IMR-90 (cell line): ENCODE measurements at regions not wholly inside any gene's neighbourhood (a gene's known extent, or its start where the extent isn't known, plus 50 kb on each side); places are given as distances from the start of the nearest gene placed in this dataset.

Experiments
- ATAC-seq: fragments of 200-7000 bp; cut with Tn5 transposase; 2 replicates; pipeline ENCODE4 v1.9.1; 2020; ENCODE audit warnings: low read depth, mild to moderate bottlenecking, moderate library complexity
- BruUV-seq: library from RNA; stranded (reverse); fragments of 400-500 nt; replicated peaks from 2 replicates; lab custom pipeline; 2021; lab: Mats Ljungman, UMichigan
- CTCF ChIA-PET: fragments of 300-600 bp; formaldehyde crosslinking; extraction: SDS; loops from one replicate; lab custom pipeline; 2021; ENCODE audit warnings: antibody characterized with exemption; lab: Yijun Ruan, JAX
- POLR2A ChIA-PET: fragments of 300-600 bp; sonication (Branson Sonifier 250); formaldehyde crosslinking; loops from one replicate; lab custom pipeline; 2022; ENCODE audit warnings: antibody characterized with exemption; ENCODE audit not compliant: unreplicated experiment; lab: Charles Lee
- DNase-seq: peaks from one replicate; pipeline ENCODE4 v3.0.0; 2013
- H2AFZ ChIP-seq: replicated peaks from 2 replicates; pipeline ENCODE3; 2013; ENCODE audit warnings: low read length, mild to moderate bottlenecking; ENCODE audit not compliant: poor library complexity
- H2AK5ac ChIP-seq: 2 replicates; pipeline ENCODE4 v1.6.1; 2013; ENCODE audit warnings: low read depth, low read length, inconsistent platforms
- H2AK9ac ChIP-seq: replicated peaks from 2 replicates; pipeline ENCODE3; 2013; ENCODE audit warnings: mild to moderate bottlenecking, low read depth, low read length, moderate library complexity; ENCODE audit not compliant: poor library complexity
- H2BK120ac ChIP-seq: 2 replicates; pipeline ENCODE4 v1.6.1; 2013; ENCODE audit warnings: low read depth, low read length, inconsistent platforms
- H2BK15ac ChIP-seq: 3 replicates; pipeline ENCODE4 v1.6.1; 2013; ENCODE audit warnings: low read depth, low read length, inconsistent platforms
- H2BK20ac ChIP-seq: 2 replicates; pipeline ENCODE4 v1.6.1; 2013; ENCODE audit warnings: low read depth, mild to moderate bottlenecking, inconsistent platforms, low read length, moderate library complexity
- H2BK5ac ChIP-seq: 2 replicates; pipeline ENCODE4 v1.6.1; 2013; ENCODE audit warnings: mild to moderate bottlenecking, low read depth, low read length, inconsistent platforms; ENCODE audit not compliant: poor library complexity, severe bottlenecking
- H3K14ac ChIP-seq: replicated peaks from 2 replicates; pipeline ENCODE4 v1.6.1; 2013; ENCODE audit warnings: low read depth, low read length, inconsistent platforms
- H3K18ac ChIP-seq: 2 replicates; pipeline ENCODE4 v1.6.1; 2013; ENCODE audit warnings: low read depth, low read length, control low read depth
- H3K23ac ChIP-seq: 2 replicates; pipeline ENCODE4 v1.6.1; 2013; ENCODE audit warnings: low read depth, low read length, inconsistent platforms
- H3K27ac ChIP-seq: 2 replicates; pipeline ENCODE4 v1.5.1; 2013; ENCODE audit warnings: mild to moderate bottlenecking, control low read depth, low read length; ENCODE audit not compliant: insufficient read depth
- H3K27me3 ChIP-seq: 2 replicates; pipeline ENCODE4 v1.6.1; 2013; ENCODE audit warnings: low read length; ENCODE audit not compliant: control insufficient read depth, insufficient read depth
- H3K36me3 ChIP-seq: 2 replicates; pipeline ENCODE4 v1.6.1; 2013; ENCODE audit warnings: low read length, mixed read lengths; ENCODE audit not compliant: control insufficient read depth, insufficient read depth
- H3K4ac ChIP-seq: 2 replicates; pipeline ENCODE4 v1.6.1; 2013; ENCODE audit warnings: low read depth, low read length, inconsistent platforms
- H3K4me1 ChIP-seq: 2 replicates; pipeline ENCODE4 v1.6.1; 2013; ENCODE audit warnings: low read length, mixed read lengths; ENCODE audit not compliant: control insufficient read depth, insufficient read depth
- H3K4me2 ChIP-seq: 2 replicates; pipeline ENCODE4 v1.6.1; 2013; ENCODE audit warnings: low read depth, mild to moderate bottlenecking, control low read depth, low read length, moderate library complexity
- H3K4me3 ChIP-seq: 2 replicates; pipeline ENCODE4 v1.5.1; 2013; ENCODE audit warnings: low read depth, mild to moderate bottlenecking, control low read depth, low read length, moderate library complexity; ENCODE audit not compliant: insufficient read depth
- H3K56ac ChIP-seq: 2 replicates; pipeline ENCODE4 v1.6.1; 2013; ENCODE audit warnings: low read length, inconsistent platforms; ENCODE audit not compliant: insufficient read depth; ENCODE audit errors: extremely low read depth
- H3K79me1 ChIP-seq, 2 experiments: 2 replicates each; pipeline ENCODE4 v1.6.1; 2013; ENCODE audit warnings: low read length in 2 of 2, inconsistent platforms in 1 of 2, low read depth in 1 of 2
- H3K9ac ChIP-seq: 2 replicates; pipeline ENCODE4 v1.6.1; 2013; ENCODE audit warnings: low read depth, low read length, control low read depth
- H3K9me1 ChIP-seq: 2 replicates; pipeline ENCODE4 v1.6.1; 2013; ENCODE audit warnings: low read length, inconsistent platforms; ENCODE audit not compliant: insufficient read depth
- H3K9me3 ChIP-seq: 2 replicates; pipeline ENCODE4 v1.6.1; 2013; ENCODE audit warnings: low read length; ENCODE audit not compliant: control insufficient read depth, insufficient read depth
- H4K20me1 ChIP-seq: 2 replicates; pipeline ENCODE4 v1.6.1; 2013; ENCODE audit warnings: low read length, inconsistent platforms; ENCODE audit not compliant: insufficient read depth
- H4K5ac ChIP-seq: 2 replicates; pipeline ENCODE4 v1.6.1; 2013; ENCODE audit warnings: mild to moderate bottlenecking, low read depth, low read length, control low read depth
- H4K8ac ChIP-seq, 2 experiments: 2 replicates each; pipeline ENCODE4 v1.6.1; 2013; ENCODE audit warnings: low read depth in 2 of 2, low read length in 2 of 2, control low read depth in 1 of 2, inconsistent platforms in 1 of 2
- H4K91ac ChIP-seq: 2 replicates; pipeline ENCODE4 v1.6.1; 2013; ENCODE audit warnings: low read depth, low read length, inconsistent platforms; ENCODE audit not compliant: insufficient read depth
- NFE2L2 ChIP-seq: fragments of 150-350 bp; IDR thresholded peaks from 2 replicates; pipeline ENCODE4 v1.6.1; 2016; ENCODE audit warnings: low read depth, mild to moderate bottlenecking, low read length
- WGBS, 2 experiments: methylation state at CpG; one replicate each; pipeline versions ENCODE4 v1.1.5 to v1.1.7; 2013; ENCODE audit warnings: missing lambda C conversion rate in 2 of 2; ENCODE audit not compliant: insufficient read length in 1 of 2; ENCODE audit errors: extremely low coverage in 2 of 2; 5-methylcytosine and 5-hydroxymethylcytosine counted together
- dilution Hi-C: fragments of 300-500 bp; cut with HindIII; formaldehyde crosslinking; loops from one replicate; pipeline ENCODE4 v1.14.3; 2018; ENCODE audit warnings: low sequenced_read_pairs; ENCODE audit not compliant: unreplicated experiment
- in situ Hi-C: fragments of 300-500 bp; cut with MboI; formaldehyde crosslinking; loops from 3 replicates; pipeline ENCODE4 v1.14.3; 2019; ENCODE audit warnings: low sequenced_read_pairs, inconsistent platforms, mixed read lengths
- intact Hi-C: fragments of 100-400 bp; cut with micrococcal nuclease; formaldehyde crosslinking; loops from 2 replicates; pipeline ENCODE4 v1.10.0; 2022

GRCh38 chr6:63442870-63443269 is 123.1 kb upstream of the LGSN start:
- Histone ChIP-seq H3K9me3 (no peaks in the 10 kb centered on the region), H4K91ac (no peak overlapping the region), H2AFZ (no peak overlapping the region), H2AK5ac (no peak overlapping the region), H3K9me1 (no peaks in the 10 kb centered on the region), H3K27ac (no peak overlapping the region), H4K8ac (no peak overlapping the region), H3K23ac (no peak overlapping the region), H2BK15ac (no peak overlapping the region), H3K4me1 (no peaks in the 10 kb centered on the region), H3K79me1 (no peaks in the 10 kb centered on the region), H3K4ac (no peak overlapping the region), H3K56ac (no peak overlapping the region), H2BK20ac (no peak overlapping the region), H3K14ac (no peak overlapping the region), H3K27me3 (no peaks in the 10 kb centered on the region), H3K4me2 (no peak overlapping the region), H4K5ac (no peak overlapping the region), H3K4me3 (no peak overlapping the region), H4K20me1 (no peaks in the 10 kb centered on the region), H2AK9ac (no peak overlapping the region), H3K18ac (no peak overlapping the region), H2BK5ac (no peak overlapping the region), H3K36me3 (no peaks in the 10 kb centered on the region), H3K9ac (no peak overlapping the region), H2BK120ac (no peak overlapping the region)
- dilution Hi-C loops: no loop called here
- ATAC-seq: no peak
- intact Hi-C loops: no loop called here
- no CpG with 5 or more reads among the region's 20 CpGs for WGBS, 2 experiments
- POLR2A ChIA-PET: no interaction called here
- in situ Hi-C loops: no loop called here
- TF ChIP-seq NFE2L2: no peak
- no peak for DNase-seq
- CTCF ChIA-PET: no interaction called here
- BruUV-seq: no TSS peak
